Medulla oblongata (tissue), 1 donor: ENCODE measurements at regions not wholly inside any gene's neighbourhood (a gene's known extent, or its start where the extent isn't known, plus 50 kb on each side); places are given as distances from the start of the nearest gene placed in this dataset.
A peak's percentile ranks its signal among the peaks of the same experiment; 100 is the strongest.
"Not testable (repeated sequence)": the region's sequence is repeated elsewhere in the genome, so short reads cannot be mapped to it uniquely, and the experiment has no call there.

ENCODE experiments used
- DNase-seq: peaks from one replicate; pipeline ENCODE4 v3.0.0-alpha.2; 2015; ENCODE audit errors: extremely low spot score

DNA sequence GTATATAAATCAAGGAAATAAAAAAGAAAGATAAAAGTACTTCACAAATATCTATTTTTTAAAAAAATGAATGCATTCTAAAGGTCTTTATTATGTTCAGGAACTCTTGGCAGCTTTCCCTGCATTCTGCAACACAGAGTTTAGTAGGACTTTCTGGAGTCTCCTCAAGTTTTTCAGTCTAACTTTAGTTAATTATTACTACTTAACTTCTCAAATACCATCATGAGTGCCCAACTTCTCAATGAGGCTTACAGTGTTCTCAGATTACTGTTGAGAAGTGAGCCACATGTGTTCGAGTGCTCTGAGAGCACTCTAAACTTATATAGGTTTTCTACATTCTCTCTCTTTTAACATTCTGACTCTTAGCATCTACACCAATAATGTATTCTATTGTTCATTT lies 1852.9 kb upstream of the PCDH10 start:
- no peak for DNase-seq

DNA sequence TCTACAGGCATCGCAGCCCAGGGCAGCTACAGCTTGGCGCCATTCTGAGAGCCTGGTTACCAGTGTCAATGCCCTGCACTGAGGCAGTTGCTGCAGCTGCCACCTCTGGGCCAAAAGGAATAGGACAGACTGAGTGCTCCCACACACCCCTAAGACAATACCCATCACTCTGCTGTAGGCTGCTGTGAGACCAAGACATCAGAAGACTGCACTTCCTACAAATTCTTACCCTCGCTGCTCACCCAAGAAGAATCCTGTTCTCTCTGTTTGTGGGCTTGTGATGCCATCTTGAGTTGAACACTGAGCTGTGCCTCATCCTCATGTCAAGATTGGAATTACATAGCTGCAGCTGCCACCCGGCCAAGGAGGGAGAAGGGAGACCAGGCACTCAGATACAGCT lies 1847.0 kb upstream of the PCDH10 start:
- peak; percentile 10 for DNase-seq

DNA sequence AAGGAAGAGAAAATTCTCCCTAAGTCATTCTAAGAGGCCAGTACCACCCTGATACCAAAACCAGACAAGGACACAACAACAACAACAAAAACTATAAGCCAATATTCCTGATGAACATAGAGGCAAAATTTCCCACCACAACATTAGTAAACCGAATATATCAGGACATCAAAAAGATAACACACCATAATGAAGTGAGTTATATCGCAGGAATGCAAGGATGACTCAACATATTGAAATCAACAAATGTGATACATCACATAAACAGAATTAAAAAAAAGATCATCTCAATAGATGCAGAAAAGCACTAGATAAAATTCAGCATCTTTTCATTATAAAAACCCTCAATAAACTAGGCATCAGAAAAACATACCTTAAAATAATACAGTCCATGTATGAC lies 1844.4 kb upstream of the PCDH10 start:
- no peak for DNase-seq

DNA sequence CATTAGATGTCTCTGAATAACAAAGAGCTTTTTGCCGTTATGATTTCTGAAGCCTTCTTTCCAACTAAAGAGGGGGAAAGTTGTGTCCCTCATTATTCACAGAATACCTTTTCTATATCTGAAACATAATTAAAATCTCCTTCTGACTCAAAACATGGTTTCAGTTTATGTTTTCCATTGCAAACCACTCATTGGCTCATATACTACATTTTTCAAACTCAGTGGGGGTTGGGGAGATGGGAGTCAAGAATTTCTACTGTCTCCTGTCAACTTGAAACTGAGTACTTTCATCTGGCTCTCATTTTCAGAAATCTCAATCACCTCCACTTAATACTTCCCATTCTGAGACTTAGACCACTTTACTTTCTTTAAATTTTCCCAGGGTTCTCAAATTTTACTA lies 1839.5 kb upstream of the PCDH10 start:
- no peak for DNase-seq

DNA sequence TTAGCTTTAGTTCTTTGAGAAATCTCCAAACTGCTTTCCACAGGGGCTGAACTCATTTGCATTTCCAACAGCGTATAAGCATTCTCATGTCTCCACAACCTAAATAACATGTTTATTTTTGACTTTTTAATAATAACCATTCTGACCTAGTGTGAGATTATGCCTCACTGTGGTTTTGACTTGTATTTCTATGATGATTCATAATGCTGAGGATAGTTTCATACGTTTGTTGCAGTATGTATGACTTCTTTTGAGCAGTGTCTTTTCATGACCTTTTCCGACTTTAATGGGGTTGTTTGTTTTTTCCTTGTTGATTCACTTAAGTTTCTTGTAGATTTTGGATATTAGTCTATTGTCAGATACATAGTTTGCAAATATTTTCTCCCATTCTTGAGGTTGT lies 1833.0 kb upstream of the PCDH10 start:
- DNase-seq: no peak

DNA sequence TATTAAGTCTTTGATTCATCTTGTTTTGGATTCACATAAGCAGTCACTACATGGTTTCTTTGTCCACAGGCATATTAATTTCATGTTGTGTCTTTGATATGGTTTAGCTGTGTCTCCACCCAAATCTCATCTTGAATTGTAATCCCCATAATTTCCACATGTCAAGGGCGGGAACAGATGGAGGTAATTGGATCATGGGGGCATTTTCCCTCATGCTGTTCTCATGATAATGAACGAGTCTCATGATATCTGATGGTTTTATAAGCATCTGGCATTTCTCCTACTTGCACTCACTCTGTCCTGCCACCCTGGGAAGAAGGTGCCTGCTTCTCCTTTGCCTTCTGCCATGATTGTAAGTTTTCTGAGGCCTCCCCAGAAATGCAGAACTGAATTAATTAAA lies 1811.2 kb upstream of the PCDH10 start:
- no peak for DNase-seq

DNA sequence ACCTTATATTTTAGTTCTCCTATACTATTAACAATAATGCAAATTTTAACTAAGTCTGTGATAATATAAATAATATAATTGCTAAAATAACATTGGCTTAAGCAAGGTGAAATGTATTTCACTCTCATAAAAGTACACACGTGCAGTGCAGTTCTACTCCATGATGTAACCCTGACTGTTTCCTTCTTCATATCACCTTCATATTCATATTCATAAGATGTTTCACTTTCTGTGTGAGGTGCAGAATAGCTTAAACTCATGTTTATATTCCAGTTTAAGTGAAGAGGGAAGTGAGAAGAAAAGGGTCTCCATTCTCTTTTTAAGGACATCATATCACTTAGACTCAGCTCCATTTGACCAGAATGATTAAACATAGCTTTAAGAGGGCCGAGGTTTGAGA lies 1810.0 kb upstream of the PCDH10 start:
- DNase-seq: no peak

DNA sequence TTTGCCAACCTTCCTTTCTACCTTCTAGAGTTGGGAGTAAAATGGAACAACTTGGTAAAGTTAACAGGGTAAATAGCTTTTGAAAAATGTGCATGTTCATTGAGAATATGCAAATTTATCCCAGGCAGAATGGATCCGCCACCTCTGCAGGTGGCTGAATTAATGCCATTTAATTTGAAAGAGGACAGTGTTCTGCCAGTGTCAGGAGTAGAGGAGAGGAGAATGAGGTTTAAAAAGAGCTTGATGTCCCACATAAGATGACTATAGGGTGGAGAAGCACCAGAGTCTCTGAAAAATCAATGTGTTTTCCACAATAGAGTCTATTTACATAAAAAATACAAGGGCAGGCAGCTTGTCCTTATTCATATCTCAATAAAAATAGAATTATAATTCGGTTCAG lies 1804.3 kb upstream of the PCDH10 start:
- no peak for DNase-seq

DNA sequence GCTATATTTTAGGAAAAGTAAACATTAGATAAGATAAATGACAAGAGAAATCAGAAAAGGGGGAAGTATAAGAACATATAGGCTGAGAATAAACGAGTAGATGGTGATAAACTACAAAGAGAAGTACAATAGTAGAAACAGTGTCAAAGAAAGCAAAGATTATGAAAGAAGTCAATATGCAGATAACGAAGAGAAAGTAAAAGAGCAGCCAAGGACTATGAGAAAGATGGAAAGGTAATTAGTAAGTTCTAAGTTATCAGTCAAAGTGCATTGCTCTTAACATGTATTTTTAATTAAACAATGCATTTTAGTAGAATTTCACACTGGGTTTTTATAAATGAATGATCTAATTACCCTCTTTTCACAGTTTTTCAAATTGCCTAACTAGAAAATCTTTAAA lies 1801.3 kb upstream of the PCDH10 start:
- DNase-seq: no peak

DNA sequence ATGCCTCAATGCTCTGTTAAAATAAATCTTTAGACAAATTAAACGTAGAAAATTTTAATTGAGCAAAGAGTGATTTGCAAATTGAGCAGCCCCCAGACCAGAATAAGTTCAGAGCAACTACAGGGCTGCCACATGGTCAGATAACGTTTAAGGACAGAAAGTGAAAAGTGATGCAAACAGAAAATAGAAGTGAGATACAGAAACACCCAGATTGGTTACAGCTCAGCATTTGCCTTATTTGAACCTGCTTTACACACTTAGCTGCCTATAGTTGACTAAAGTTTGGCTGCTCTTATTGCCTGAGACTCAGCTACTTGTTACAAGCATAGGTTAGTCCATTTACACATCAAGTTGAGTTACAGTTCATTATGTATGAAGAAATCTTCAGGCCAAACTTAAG lies 1800.8 kb upstream of the PCDH10 start:
- DNase-seq: no peak

DNA sequence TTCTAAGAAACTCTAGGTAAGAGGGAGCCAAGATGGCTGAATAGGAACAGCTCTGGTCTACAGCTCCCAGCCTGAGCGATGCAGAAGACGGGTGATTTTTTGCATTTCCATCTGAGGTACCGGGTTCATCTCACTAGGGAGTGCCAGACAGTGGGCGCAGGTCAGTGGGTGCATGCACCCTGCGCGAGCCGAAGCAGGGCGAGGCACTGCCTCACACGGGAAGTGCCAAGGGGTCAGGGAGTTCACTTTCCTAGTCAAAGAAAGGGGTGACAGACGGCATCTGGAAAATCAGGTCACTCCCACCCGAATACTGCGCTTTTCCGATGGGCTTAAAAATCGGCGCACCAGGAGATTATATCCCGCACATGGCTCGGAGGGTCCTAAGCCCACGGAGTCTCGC lies 1796.7 kb upstream of the PCDH10 start:
- not testable (repeated sequence) for DNase-seq

DNA sequence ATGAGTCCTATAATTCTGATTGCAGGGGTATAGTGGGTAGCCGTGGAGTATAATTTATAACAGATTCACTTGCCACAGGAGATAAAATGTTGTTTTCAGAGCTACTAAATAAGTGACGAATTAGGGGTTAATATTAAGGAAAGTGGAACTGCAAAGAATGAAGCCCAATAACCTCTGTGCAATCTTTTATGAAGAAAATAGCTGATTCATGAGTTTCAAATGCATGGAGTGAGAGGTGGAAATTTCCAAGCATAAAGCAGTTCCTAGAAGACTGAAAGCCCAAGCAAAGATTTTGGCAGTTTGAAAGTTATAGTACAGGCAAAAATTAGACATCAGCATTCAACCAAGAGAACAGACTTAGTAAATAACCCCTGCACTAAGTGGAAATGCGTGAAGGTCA lies 1782.4 kb upstream of the PCDH10 start:
- no peak for DNase-seq

DNA sequence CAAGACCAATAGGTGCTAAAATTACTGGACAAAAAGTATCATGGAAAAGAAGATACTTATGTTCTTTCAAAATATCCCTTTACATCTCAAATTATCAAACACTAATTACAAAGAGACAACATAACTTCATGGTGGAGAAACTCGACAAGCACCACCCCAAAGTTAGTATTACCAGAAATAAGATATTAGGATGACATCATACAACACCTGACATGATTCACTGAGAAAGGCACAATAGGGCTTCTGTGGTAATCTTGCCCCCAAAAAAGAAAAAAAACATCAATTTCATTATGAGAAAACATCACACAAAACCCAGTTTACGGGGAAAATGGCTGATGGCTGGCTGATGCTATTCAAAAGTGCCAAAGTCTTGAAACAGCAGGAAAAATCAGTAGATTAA lies 1781.7 kb upstream of the PCDH10 start:
- no peak for DNase-seq

DNA sequence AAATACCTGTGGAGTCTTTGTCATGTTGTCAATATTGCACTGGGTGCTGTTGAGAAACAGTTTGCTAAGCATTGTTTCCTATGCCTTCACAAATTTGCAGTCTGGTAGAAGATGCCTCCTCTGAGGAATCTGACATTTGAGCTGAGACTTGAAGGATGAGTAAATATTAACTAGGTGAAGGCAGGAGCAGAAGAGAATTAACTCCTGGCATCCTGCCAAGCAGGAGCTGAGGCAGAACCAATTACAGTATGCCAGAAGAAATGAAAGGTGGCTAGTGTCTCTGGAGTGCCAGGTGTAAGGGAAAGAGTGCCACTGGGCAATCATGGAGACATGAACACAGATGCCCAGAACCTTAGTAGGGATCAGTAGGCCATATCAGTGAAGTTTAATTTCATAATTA lies 1778.2 kb upstream of the PCDH10 start:
- DNase-seq: no peak

DNA sequence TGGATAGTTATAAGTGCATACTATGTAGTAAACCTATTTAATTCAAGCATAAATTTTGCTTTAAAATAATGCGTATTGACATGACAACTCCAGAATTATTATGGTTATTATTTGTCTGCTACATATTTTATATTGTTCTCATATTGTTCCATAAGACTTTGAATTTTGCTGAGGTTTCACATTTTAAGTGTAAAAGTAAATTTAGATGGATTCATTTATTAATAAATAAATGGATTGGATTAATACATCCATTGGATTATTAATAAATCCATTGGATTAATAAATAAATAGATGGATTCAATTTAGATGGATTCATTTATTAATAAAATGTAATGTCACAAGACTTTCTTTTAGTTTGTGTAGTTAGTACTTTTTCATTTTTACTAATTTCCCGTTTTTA lies 1768.0 kb upstream of the PCDH10 start:
- no peak for DNase-seq

DNA sequence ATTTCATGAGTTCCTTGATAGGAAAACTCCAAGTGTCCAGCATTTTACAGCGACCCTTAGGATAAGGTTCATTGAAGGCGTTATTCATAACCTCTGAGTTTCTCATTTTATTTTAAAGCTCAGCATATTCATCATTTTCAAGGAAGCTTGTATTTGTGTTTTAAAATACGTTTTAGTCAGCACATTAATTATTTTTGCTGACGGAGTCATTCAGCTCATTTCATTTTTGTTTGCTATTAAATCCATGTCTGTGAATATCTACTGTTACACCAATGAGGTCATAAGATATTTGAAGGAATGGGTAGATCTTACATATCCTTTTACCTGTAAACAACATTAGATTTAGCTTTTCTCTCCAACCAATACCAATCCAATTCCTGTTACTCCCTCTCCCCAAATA lies 1766.3 kb upstream of the PCDH10 start:
- no peak for DNase-seq

DNA sequence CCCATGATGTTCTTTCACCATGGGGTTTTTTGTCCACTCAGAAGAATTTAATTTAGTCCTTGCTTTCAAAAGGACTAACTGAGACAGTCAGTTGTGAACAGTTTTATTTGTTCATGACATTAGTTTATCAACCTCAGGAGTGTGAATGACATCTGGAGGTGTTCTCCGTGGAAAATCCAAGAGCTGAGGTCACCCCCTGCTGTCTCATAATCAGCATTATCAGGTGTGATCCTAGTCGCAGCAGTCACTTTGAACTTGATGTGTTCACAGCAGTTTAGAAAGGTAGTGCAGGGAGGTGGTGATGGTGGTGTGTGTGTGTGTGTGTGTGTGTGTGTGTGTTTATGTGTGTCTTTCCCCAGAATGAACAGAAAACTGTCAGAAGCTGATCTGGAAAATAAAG lies 1760.8 kb upstream of the PCDH10 start:
- DNase-seq: no peak

DNA sequence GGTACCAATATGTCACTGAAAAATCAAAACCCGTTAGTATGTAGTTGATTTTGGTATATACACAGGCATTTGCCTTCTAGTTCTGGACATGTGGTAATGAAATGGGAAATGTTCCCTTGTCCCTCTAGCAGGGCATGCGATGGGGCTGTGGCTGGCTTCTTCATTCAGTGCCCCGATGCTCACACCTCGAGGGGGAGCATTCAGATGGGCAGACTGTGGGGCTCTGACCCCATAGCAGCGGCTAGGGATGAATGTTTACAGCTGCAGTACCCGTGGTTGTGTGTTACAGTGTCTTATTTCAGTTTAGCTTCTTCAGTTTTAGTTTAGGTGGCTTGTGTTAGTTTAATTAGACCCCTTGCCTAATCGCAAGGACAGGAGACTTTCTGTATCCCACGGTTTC lies 1741.0 kb upstream of the PCDH10 start:
- DNase-seq: no peak

DNA sequence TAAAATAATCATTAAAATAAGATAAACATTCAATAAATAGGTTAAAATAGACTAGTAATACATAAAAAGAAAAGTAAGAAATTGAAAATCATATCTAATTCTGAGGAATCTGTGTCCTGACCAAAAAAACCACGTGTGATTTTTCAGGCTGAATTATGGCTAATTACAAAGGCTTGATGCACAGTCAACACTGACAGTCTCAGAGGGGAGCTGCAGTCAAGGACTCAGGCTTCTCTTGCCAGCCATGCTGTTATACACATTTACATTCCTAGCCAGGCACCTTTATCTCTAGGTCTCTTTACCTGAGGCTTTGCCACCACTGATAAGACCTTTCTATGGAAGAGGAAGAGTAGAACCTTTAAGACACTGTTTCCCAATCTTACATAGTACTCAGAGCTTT lies 1737.7 kb upstream of the PCDH10 start:
- no peak for DNase-seq

DNA sequence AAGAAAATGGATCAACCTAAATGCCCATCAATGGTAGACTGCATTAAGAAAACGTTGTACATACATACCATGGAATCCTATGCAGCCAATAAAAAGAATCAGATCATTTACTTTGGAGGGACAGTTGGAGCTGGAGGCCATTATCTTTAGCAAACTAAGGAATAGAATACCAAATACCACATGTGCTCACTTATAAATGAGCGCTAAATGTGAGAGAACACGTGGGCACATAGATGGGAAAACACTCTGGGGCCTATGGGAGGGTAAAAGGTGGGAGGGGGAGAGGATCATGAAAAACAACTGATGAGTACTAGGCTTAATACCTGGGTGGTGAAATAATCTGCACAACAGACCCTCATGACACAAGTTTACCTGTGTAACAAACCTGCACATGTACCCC lies 1729.9 kb upstream of the PCDH10 start:
- DNase-seq: no peak

DNA sequence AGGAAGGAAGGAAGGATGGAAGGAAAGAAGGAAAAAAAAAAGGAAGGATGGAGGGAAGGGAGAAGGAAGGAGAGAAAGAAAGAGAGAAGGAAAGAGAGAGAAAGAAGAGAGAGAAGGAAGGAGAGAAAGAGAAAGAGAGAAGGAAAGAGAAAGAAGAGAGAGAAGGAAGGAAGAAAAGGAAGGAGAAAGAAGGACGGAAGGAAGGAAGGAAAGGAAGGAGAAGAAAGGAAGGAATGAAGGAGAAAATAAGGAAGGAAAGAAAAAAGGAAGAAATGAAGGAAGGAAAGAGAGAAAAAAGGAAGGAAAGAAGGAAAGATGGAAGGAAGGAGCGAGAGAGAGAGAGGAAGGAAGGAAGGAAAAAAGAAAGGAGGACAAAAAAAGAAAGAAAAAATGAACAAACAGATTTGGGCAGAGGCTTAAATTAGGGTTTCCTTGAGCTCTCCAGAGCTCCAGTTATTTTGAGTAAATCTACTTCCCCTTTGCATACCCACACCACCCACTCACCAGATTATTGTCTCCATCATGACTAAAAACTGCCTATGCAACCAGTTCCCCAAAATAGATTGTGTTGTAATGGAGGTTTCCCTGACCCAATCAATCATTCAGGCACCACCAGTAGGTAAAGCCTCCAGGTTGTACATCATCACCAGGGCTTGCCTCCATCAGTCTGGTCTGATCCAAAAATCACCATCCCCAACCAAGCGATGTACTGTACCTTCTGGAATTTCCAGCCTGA lies 1722.9 kb upstream of the PCDH10 start:
- no peak for DNase-seq

DNA sequence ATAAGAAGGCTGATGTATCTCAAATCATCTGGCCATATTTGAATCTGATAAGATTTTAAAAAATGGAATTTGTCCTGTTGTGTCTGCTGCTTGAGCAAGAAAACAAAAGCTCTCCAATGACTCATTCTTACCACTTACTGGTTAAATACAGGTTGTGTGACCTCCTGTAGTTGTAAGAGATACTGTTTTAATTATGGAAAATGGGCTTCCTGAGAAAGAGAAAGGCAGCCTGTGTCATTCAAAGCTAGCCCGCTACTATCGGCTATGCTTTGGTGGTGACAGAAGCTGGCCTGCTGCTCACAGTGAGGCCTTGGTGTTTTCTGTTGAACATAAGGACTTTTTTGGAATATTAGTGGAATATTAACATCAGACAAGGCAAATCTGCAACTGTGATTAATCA lies 1722.1 kb upstream of the PCDH10 start:
- no peak for DNase-seq

DNA sequence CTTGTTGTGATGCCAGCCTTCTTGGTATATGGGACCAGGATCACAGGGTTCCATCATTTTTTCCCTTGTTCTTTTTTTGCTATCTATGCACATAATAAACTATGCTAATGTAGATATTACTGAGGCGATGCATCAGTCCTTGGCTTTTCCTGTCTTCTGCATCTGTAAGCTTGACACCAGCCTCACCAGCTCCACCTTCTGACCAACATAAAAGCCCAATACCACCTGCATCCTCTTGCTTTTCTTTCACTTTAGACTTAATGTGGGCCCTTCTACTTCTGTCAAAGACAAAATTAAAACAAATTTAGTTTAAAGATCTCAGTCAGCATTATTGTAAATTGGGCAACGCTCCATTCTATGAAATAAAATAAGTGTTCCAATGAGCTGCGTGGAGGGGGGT lies 1718.8 kb upstream of the PCDH10 start:
- no peak for DNase-seq

DNA sequence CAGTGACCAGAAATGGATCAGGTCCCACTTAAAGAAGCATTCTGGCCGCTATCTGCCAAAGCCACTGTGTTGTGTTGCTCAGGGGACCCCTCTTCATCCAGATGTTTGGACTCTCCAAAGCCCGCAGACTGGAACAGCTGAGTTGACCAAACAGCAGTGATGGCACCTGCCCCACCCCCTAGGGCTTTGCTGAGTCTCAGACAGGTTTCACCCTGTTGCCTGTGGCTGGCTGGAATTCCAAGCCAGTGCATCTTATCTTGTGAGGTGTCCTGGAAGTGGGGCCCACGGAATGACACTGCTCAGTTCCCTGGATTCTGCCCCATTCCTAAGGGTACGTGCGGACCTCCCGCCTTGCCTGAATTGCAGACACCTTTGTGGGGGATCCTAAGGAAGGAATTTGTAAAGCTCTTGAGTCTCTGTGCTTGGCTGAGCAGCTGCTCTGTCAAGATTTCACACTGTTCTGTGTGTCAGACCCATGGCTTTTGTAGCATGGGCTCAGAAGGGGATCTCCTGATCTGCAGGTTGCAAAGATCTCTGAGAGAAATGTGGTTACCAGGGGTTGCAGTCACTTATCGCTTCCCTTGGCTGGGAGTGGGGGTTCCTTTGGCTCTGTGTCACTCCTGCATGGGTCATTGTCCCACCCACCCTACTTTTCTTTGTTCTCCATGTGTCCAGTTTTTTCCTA lies 1707.9 kb upstream of the PCDH10 start:
- DNase-seq: no peak
